Right lobe of liver (tissue), 4 donors: ENCODE measurements at regions not wholly inside any gene's neighbourhood (a gene's known extent, or its start where the extent isn't known, plus 50 kb on each side); places are given as distances from the start of the nearest gene placed in this dataset.

Experiments used
- POLR2A ChIP-seq: fragments of 450-650 bp; IDR thresholded peaks from one replicate; pipeline ENCODE4 v1.6.1; 2017; ENCODE audit warnings: antibody characterized with exemption, mild to moderate bottlenecking
- TF ChIP-seq, protein P1 (sequence below), 4 donors: fragments of 200-600 bp in 3 of 4; fragments of 450-650 bp in 1 of 4; IDR thresholded peaks; one replicate each; pipeline versions ENCODE4 v1.5.1 to v1.8.0; 2016 to 2022; ENCODE audit warnings: antibody characterized with exemption in 4 of 4, mild to moderate bottlenecking in 2 of 4
- donor health status: DM: no; HTN: no; CAD: no.
- donor health status: DM: no; HTN: no; CAD: no.
- donor health status: DM: no; HTN: yes; CAD: no.

DNA sequence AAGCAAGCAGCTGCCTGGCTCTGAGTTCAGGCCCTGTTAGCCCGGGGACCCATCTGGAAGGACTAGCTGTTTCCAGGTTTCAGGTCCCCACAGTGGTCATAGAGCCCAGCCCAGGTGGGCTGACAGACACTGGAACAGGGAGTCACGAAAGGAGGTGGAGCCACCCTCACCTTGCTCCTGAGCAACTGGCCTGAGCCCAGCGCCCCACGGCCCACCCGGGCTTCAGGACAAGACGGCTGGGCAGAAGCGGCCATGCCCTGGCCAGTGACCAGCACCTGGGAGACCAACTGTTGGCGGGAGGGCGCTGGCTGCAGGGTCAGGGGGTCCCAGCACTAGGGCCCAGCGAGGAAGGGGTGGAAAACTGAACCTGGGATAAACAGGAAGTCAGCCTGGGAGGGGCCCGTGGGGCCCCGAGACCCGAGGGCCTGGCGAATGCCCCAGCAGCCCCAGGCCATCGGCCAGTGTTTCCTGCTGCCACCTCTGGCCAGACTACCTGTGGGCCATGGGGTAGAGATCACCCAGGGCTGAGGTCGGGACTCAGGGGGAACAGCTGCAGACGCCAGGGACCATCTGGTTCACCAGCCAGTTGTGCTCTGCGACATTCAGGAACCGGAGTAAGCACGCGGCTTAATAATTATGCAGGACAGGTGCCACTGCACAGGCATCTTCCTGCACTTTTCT lies 282.1 kb upstream of the PPP2R2D start:
- no peak for TF ChIP-seq POLR2A
- TF ChIP-seq, protein P1, sequence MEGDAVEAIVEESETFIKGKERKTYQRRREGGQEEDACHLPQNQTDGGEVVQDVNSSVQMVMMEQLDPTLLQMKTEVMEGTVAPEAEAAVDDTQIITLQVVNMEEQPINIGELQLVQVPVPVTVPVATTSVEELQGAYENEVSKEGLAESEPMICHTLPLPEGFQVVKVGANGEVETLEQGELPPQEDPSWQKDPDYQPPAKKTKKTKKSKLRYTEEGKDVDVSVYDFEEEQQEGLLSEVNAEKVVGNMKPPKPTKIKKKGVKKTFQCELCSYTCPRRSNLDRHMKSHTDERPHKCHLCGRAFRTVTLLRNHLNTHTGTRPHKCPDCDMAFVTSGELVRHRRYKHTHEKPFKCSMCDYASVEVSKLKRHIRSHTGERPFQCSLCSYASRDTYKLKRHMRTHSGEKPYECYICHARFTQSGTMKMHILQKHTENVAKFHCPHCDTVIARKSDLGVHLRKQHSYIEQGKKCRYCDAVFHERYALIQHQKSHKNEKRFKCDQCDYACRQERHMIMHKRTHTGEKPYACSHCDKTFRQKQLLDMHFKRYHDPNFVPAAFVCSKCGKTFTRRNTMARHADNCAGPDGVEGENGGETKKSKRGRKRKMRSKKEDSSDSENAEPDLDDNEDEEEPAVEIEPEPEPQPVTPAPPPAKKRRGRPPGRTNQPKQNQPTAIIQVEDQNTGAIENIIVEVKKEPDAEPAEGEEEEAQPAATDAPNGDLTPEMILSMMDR (IDR thresholded peaks at IDR 0.05): no peak
